Activated naive CD4-positive, alpha-beta T cell (primary cell): ENCODE measurements at regions not wholly inside any gene's neighbourhood (a gene's known extent, or its start where the extent isn't known, plus 50 kb on each side); places are given as distances from the start of the nearest gene placed in this dataset.

Experiments
- DNase-seq, 4 experiments: peaks; one replicate each; lab custom pipeline; 2025; lab: John Stamatoyannopoulos, UW

- DNase-seq, result no peak
Measured at GRCh38 chrX:9317176-9317575, 147.7 kb upstream of the TBL1X start.

GRCh38 chrX:9318213-9318612, 146.6 kb upstream of the TBL1X start:
- DNase-seq, result no peak

GRCh38 chrX:9318766-9319165, 146.1 kb upstream of the TBL1X start:
- DNase-seq, result no peak

DNA sequence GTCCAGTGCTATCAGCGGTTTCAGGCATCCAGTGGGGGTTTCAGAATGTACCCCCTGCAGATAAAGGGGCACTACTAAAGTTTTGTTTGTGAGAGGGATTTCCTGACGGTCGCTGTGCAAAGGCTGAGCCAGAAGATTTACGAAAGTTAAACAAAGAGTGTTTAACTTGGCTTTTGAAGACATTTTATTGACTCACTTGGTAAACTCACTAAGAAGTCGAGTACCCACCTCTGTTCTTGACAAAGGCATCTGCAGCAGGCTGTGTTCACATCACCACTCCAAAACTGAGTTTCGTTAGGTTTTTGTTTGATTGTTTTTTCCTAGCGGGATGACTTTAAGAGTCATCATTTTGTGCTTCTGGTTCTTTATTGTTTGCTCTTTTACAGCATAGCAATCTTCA, 143.9 kb upstream of the TBL1X start:
- DNase-seq, result no peak

DNA sequence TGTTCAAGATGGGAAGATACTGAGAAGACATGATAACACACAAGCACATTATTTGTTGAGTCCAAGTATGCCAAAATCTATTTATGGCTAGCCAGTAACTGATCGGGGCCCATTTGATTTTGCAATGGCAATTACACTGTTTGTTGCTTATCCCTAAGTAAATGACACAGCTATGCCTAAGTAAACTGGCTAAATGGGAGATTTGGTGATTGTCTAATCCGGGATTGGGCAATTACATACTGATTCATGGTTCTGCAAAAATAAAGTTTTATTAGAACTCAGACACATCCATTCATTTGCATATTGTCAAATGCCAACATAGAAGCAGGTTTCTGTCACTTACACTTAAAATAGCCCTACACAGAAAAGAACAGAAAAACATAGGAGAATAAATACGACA, 140.2 kb upstream of the TBL1X start:
- no peak for DNase-seq

- no peak for DNase-seq
Measured at GRCh38 chrX:9326369-9326768, 138.5 kb upstream of the TBL1X start.

- DNase-seq, result no peak
Measured at GRCh38 chrX:9327086-9327746, 137.6 kb upstream of the TBL1X start.

GRCh38 chrX:9327747-9328145, 137.1 kb upstream of the TBL1X start:
- no peak for DNase-seq

DNA sequence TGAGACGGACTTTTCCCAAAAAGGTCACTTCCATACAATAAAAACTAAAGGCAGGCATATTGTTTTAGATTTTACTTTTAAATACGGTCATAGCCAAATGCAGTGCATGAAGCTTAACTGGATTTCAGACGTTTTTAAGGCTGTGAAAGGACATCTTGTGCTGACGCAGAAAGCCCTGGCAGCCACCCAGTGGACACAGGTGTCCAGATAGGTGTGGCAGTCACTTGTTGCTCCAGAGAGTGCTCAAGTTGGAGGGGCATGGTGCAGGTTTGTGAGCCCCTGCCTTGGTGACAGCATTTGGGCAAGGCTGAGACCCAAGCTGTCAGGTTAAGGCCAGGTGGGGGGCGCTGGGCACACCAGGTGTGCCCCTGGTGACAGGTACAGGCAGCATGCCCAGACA, 135.8 kb upstream of the TBL1X start:
- DNase-seq, result no peak

- DNase-seq, result no peak
Measured at GRCh38 chrX:9330249-9330982, 134.4 kb upstream of the TBL1X start.

DNA sequence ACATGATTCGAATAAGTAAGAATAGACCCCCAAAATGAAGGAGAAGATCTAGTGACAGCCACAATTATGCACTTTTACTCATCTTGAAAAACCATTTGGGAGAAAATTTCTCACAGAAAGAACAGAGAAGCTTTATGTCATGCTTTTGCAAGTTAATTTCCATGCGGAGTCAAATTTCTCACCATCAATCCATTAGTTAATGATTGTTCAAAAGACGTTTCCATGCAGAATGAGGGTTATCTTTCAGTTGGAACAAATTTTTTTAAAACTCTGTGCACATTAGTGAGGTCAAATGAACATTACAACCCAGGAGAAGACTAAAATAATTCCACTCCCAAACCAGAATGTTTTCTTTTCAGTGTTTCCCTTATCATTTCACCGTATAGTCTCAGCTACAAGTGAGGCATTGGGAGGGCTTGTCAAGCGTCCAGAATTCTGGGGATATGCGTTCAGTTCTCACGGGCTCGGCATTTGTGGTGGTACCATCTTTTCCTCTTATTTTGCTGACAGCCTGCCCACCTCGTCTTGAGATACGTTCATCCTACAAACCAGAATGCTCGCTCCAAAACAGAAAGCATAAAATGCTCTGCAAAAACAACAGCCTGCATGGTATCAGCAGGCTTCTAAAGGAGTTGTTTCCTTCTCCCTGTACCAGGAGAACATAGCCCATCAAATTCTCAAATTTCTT, 130.8 kb upstream of the TBL1X start:
- no peak for DNase-seq

DNA sequence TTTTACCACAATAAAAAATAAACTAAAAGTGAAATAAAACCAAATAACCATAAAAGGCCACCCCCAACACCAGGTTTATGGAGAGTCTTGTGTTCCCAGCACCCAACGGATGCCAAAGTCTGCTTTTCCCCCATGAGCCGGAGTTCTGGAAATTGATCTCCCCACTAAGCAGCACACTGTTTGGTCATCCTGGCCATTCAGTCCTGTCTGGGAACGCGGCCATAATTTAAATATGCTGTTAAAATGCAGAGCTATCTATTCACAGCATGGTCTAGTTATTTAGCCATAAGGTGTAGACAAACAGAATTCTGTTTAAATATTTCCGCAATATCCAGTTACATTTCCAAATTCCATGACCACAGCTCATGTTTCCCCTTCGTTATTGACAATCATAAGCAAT, 129.6 kb upstream of the TBL1X start:
- no peak for DNase-seq

DNA sequence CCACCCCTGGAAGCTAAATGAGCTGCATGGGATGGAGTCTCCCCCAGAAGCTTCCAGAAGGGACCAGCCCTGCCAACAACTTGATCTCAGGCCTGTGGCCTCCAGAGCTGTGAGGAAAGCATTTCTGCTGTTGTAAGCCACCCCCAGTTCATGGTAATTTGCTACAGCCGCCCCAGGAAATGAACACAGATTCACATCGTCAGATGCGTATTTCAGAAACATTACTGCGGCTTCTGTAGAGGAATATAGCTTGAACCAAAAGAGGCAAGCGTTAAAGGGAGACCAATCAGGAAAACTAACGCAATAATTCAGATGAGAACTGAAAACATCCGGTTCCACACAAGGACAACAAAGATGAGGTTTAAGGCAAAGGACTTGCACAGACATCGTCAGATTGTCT, 128.4 kb upstream of the TBL1X start:
- no peak for DNase-seq

- no peak for DNase-seq
Measured at GRCh38 chrX:9337046-9337445, 127.8 kb upstream of the TBL1X start.

- DNase-seq, result no peak
Measured at GRCh38 chrX:9338986-9339385, 125.9 kb upstream of the TBL1X start.

DNA sequence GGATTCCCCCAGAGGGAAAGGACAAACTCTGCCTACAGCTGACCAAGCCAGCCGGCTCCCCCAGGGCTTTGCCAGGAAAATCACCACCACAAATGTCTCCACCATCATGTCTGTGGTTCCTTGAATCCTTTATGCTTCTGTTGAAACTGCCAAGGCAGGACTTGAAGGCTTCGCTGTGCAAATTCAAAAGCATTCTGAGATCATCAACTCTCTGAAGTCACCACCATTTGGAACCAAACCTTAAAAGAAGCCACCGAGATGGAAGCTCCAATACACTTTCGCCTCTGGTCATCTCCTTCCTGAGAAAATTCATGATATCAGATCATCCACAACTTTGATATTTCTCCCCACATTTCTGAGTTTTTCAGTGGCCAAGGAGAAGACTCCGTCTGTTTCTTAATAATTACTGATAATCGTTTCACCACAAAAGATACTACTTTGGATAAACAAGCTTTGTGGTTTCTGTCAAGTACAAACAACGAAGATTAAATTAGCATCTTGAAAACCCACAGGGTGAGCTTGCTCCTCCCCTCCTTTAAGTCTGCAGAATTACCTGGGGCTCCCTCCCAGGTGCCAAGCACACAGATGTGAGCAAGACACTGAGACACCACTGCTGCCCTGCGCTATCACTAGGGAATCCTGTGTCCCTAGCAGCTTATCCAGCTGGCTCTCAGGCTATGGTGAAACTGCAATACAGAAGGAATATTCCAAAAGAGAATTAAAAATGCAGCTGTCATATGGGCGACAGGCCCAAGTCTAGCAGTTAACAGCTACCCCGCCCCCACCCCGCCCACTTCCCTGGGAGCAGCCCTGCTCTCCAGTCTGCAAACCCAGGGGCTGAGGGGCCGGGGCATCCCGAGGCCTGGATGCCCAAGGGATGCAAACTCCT, 125.0 kb upstream of the TBL1X start:
- DNase-seq, result peak in 1 of 4 experiments; percentile 5

DNA sequence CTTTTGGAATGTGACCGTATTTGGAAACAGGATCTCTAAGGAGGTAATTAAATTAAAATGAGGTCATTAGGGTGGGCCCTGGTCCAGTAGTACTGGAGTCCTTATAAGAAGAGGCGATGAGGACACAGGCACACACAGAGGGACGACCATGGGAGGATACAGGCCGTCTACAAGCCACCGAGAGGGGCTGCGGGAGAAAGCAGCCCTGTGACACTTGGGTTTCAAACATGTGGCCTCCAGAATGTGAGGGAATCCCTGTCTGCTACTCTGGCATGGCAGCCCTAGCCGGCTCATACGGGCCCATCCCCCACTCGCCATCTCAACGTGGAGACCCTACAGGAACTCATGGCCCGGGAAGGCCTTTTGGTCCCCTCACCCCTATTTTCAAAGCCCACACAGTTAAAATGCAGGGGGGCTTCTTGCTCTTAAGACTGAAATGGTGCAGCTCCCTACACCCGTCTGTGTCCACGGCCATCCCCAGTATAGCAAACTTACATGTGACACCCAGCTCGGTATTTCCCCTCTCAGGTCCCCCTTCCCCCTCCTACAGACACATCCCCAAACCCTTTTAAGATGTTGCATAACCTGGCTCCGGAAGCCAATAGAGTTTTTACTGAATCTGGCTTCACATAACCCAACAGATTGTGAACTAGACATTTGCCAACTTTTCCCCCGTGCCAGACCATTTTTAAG, 124.1 kb upstream of the TBL1X start:
- DNase-seq, result peak in 2 of 4 experiments; percentile 4 to 34

GRCh38 chrX:9341291-9342201, 123.3 kb upstream of the TBL1X start:
- DNase-seq, result peak; percentile 5 to 50 (median 8)

GRCh38 chrX:9342561-9343051, 122.3 kb upstream of the TBL1X start:
- peak in 3 of 4 experiments; percentile 0 to 29 (median 14) for DNase-seq

- no peak for DNase-seq
Measured at GRCh38 chrX:9343971-9344370, 120.9 kb upstream of the TBL1X start.
